HCT116 (cell line): ENCODE measurements at regions not wholly inside any gene's neighbourhood (a gene's known extent, or its start where the extent isn't known, plus 50 kb on each side); places are given as distances from the start of the nearest gene placed in this dataset.

Experiments used
- ATAC-seq: fragments of 200-7000 bp; cut with Tn5 transposase; 2 replicates; pipeline ENCODE4 v1.9.1; 2020; ENCODE audit warnings: mild to moderate bottlenecking, moderate library complexity
- BruUV-seq: library from RNA; stranded (reverse); fragments of 400-500 nt; replicated peaks from 2 replicates; lab custom pipeline; 2021; lab: Mats Ljungman, UMichigan
- CTCF ChIA-PET: fragments of 300-600 bp; sonication (Branson Sonifier 250); formaldehyde crosslinking; loops from one replicate; lab custom pipeline; 2021; ENCODE audit warnings: antibody characterized with exemption; lab: Charles Lee
- POLR2A ChIA-PET: fragments of 300-600, 350-600 bp; sonication (Branson Sonifier 250); formaldehyde crosslinking; loops from one replicate; lab custom pipeline; 2021; ENCODE audit warnings: antibody characterized with exemption; lab: Charles Lee
- RAD21 ChIA-PET, 2 experiments: fragments of 300-600 bp; sonication (Branson Sonifier 250); formaldehyde crosslinking; loops; one replicate each; lab custom pipeline; 2023; ENCODE audit warnings: low total read pairs in 2 of 2; ENCODE audit not compliant: uncharacterized antibody in 2 of 2, unreplicated experiment in 2 of 2, low non-redundant PET in 1 of 2; lab: Charles Lee
- DNase-seq: peaks from one replicate; pipeline ENCODE4 v3.0.0-alpha.2; 2010; ENCODE audit warnings: low read depth, low spot score
- H2AFZ ChIP-seq: fragments of 200-600 bp; shearing (Covaris generic), sonication (generic); 2 replicates; pipeline ENCODE4 v1.6.1; 2017; ENCODE audit warnings: low read depth, mixed run types, mixed read lengths, antibody characterized with exemption, low read length; ENCODE audit not compliant: poor library complexity, severe bottlenecking
- H3K27ac ChIP-seq: 2 replicates; pipeline ENCODE4 v1.5.1; 2012; ENCODE audit warnings: low read depth, low read length
- H3K27me3 ChIP-seq: fragments of 200-600 bp; sonication (generic); 2 replicates; pipeline ENCODE4 v1.6.1; 2016; ENCODE audit warnings: mixed run types, low read length, mixed read lengths; ENCODE audit not compliant: insufficient read depth
- H3K36me3 ChIP-seq, 2 experiments: fragments of 200-500 bp in 1 of 2; fragments of 200-600 bp in 1 of 2; sonication (Bioruptor generic) in 1 of 2; sonication (generic) in 1 of 2; 2 replicates each; pipeline versions ENCODE4 v1.5.1 to v1.6.1; 2014 to 2016; ENCODE audit warnings: low read length in 2 of 2, inconsistent platforms in 1 of 2, mixed read lengths in 1 of 2, mixed run types in 1 of 2; ENCODE audit not compliant: insufficient read depth in 2 of 2, control insufficient read depth in 1 of 2
- H3K4me1 ChIP-seq, 2 experiments: fragments of 200-600 bp in 1 of 2; sonication (generic) in 1 of 2; 2 replicates each; pipeline versions ENCODE4 v1.5.1 to v1.6.1; 2012 to 2017; ENCODE audit warnings: low read length in 2 of 2, inconsistent platforms in 1 of 2, mild to moderate bottlenecking in 1 of 2, mixed read lengths in 1 of 2, mixed run types in 1 of 2, moderate library complexity in 1 of 2; ENCODE audit not compliant: insufficient read depth in 2 of 2, control insufficient read depth in 1 of 2
- H3K4me2 ChIP-seq: fragments of 200-600 bp; sonication (generic); 2 replicates; pipeline ENCODE4 v1.6.1; 2017; ENCODE audit warnings: mixed run types, low read length, mixed read lengths
- H3K4me3 ChIP-seq, 2 experiments: fragments of 200-600 bp in 1 of 2; sonication (generic) in 1 of 2; replicated peaks in 1 of 2; 2 replicates each; pipeline ENCODE4 v1.5.1; 2011 to 2016; ENCODE audit warnings: low read length in 2 of 2, control low read depth in 1 of 2, low read depth in 1 of 2, mild to moderate bottlenecking in 1 of 2, mixed read lengths in 1 of 2, mixed run types in 1 of 2
- H3K79me2 ChIP-seq: fragments of 200-600 bp; sonication (generic); 2 replicates; pipeline ENCODE4 v1.6.1; 2017; ENCODE audit warnings: mild to moderate bottlenecking, mixed run types, low read length, moderate library complexity, mixed read lengths; ENCODE audit not compliant: insufficient read depth
- H3K9ac ChIP-seq: fragments of 200-600 bp; sonication (generic); 2 replicates; pipeline ENCODE4 v1.6.1; 2016; ENCODE audit warnings: low read length, mixed read lengths
- H3K9me2 ChIP-seq: fragments of 200-600 bp; sonication (generic), shearing (Covaris generic); 2 replicates; pipeline ENCODE4 v1.6.1; 2017; ENCODE audit warnings: mixed run types, mild to moderate bottlenecking, moderate library complexity; ENCODE audit not compliant: insufficient read depth
- H3K9me3 ChIP-seq, 2 experiments: fragments of 200-500 bp in 1 of 2; fragments of 200-600 bp in 1 of 2; sonication (Bioruptor generic) in 1 of 2; sonication (generic) in 1 of 2; 2 replicates each; pipeline ENCODE4 v1.6.1; 2014 to 2017; ENCODE audit warnings: low read length in 2 of 2, mixed read lengths in 2 of 2, inconsistent platforms in 1 of 2, low read depth in 1 of 2, mild to moderate bottlenecking in 1 of 2, mixed run types in 1 of 2, moderate library complexity in 1 of 2; ENCODE audit not compliant: control insufficient read depth in 1 of 2, insufficient read depth in 1 of 2
- H4K20me1 ChIP-seq: fragments of 200-600 bp; sonication (generic), shearing (Covaris generic); 2 replicates; pipeline ENCODE4 v1.6.1; 2017; ENCODE audit warnings: mixed run types, mild to moderate bottlenecking, moderate library complexity; ENCODE audit not compliant: insufficient read depth
- EGR1 ChIP-seq: IDR thresholded peaks from 2 replicates; pipeline ENCODE4 v1.6.1; 2012; ENCODE audit warnings: low read depth
- ELF1 ChIP-seq: IDR thresholded peaks from 2 replicates; pipeline ENCODE4 v1.6.1; 2012; ENCODE audit warnings: low read depth, borderline replicate concordance
- EZH2 ChIP-seq: fragments of 200-600 bp; sonication (generic); IDR thresholded peaks from 2 replicates; pipeline ENCODE4 v1.6.1; 2017; ENCODE audit warnings: antibody characterized with exemption, mixed run types
- EZH2phosphoT487 ChIP-seq: fragments of 200-600 bp; IDR thresholded peaks from 2 replicates; pipeline ENCODE4 v1.6.1; 2018; ENCODE audit warnings: antibody characterized with exemption, borderline replicate concordance
- JUND ChIP-seq: IDR thresholded peaks from 2 replicates; pipeline ENCODE4 v1.6.1; 2012
- POLR2AphosphoS5 ChIP-seq: IDR thresholded peaks from 2 replicates; pipeline ENCODE4 v1.6.1; 2011; ENCODE audit warnings: mild to moderate bottlenecking, low read depth, low read length, moderate library complexity
- RAD21 ChIP-seq: IDR thresholded peaks from 2 replicates; pipeline ENCODE4 v1.6.1; 2012; ENCODE audit warnings: low read depth, mild to moderate bottlenecking
- REST ChIP-seq: IDR thresholded peaks from 2 replicates; pipeline ENCODE4 v1.6.1; 2012; ENCODE audit warnings: low read depth
- SIN3A ChIP-seq: IDR thresholded peaks from 2 replicates; pipeline ENCODE4 v1.6.1; 2012; ENCODE audit warnings: low read depth
- SP1 ChIP-seq: IDR thresholded peaks from 2 replicates; pipeline ENCODE4 v1.6.1; 2012; ENCODE audit warnings: low read depth
- SRF ChIP-seq: IDR thresholded peaks from 2 replicates; pipeline ENCODE4 v1.6.1; 2012; ENCODE audit warnings: low read depth
- ZFX ChIP-seq: fragments of 450-650 bp; IDR thresholded peaks from 2 replicates; pipeline ENCODE4 v1.6.1; 2017
- ZNF274 ChIP-seq: fragments of 200-500 bp; sonication (Bioruptor generic); IDR thresholded peaks from 2 replicates; pipeline ENCODE4 v1.6.1; 2014; ENCODE audit warnings: mild to moderate bottlenecking, low read depth, low read length, inconsistent platforms
- intact Hi-C: fragments of 100-400 bp; cut with micrococcal nuclease; formaldehyde crosslinking; loops from 2 replicates; pipeline ENCODE4 v1.10.0; 2022
- TF ChIP-seq, protein P1 (sequence below): IDR thresholded peaks from 2 replicates; pipeline ENCODE4 v1.6.1; 2012
- TF ChIP-seq, protein P2 (sequence below), 3 experiments: fragments of 200-600 bp in 1 of 3; sonication (generic) in 1 of 3; IDR thresholded peaks in 2 of 3; conservative IDR thresholded peaks in 1 of 3; 2 replicates each; pipeline ENCODE4 v1.5.1; 2012 to 2017; ENCODE audit warnings: low read depth in 2 of 3, low read length in 2 of 3, antibody characterized with exemption in 1 of 3, borderline replicate concordance in 1 of 3, control low read depth in 1 of 3, mild to moderate bottlenecking in 1 of 3, mixed read lengths in 1 of 3, mixed run types in 1 of 3, moderate library complexity in 1 of 3; ENCODE audit not compliant: insufficient read depth in 1 of 3

DNA sequence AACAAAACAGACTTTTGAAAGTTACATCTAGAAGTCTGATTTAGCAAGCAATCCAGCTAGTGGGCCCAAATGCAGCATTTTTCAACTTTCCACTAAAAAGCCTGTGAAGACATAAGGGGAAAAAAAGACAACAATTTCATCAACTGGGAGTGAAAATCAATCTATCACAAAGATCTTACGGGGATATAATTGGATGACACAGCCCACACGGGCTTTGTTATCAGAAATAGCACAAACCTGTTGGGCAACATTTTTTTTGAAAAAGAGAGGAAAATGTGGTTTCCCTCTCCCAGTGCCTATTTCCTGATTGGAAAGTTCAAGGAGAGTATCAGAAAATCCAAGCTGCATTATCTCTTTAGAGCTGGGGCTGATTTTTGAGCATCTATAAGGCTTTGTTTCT, 132.7 kb downstream of the EVA1A start (continued):
- no peak for TF ChIP-seq ELF1

- BruUV-seq: no TSS peak
- ATAC-seq: no peak; the same call in 1 of the 2 replicates
- H3K9me2 ChIP-seq: no peaks in the 10 kb centered on the region
Observed at GRCh38 chr2:75424936-75425619, 135.7 kb downstream of the EVA1A start.

More at GRCh38 chr2:75424936-75425619, 135.7 kb downstream of the EVA1A start:
- Histone ChIP-seq H3K9me3 (no peaks in the 10 kb centered on the region), H3K4me3 (no peak overlapping the region), H3K4me2 (no peak overlapping the region), H3K27me3 (peaks cover 22% of the 10 kb centered on the region), H3K79me2 (no peaks in the 10 kb centered on the region), H2AFZ (no peak overlapping the region), H3K4me1 (peaks cover 13 to 25% of the 10 kb centered on the region in 2 experiments), H3K27ac (no peak overlapping the region), H3K9ac (no peak overlapping the region), H4K20me1 (no peaks in the 10 kb centered on the region), H3K36me3 (no peaks in the 10 kb centered on the region)
- TF ChIP-seq REST (no peak), EZH2phosphoT487 (no peak), SIN3A (no peak), SP1 (no peak), RAD21 (peak; percentile 15; the same call in 1 of the 2 replicates), POLR2AphosphoS5 (no peak), EGR1 (no peak), ZFX (no peak), ZNF274 (no peak), SRF (no peak), EZH2 (no peak), JUND (no peak)
- TF ChIP-seq, protein P1, sequence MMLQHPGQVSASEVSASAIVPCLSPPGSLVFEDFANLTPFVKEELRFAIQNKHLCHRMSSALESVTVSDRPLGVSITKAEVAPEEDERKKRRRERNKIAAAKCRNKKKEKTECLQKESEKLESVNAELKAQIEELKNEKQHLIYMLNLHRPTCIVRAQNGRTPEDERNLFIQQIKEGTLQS: no peak
- TF ChIP-seq, protein P2, sequence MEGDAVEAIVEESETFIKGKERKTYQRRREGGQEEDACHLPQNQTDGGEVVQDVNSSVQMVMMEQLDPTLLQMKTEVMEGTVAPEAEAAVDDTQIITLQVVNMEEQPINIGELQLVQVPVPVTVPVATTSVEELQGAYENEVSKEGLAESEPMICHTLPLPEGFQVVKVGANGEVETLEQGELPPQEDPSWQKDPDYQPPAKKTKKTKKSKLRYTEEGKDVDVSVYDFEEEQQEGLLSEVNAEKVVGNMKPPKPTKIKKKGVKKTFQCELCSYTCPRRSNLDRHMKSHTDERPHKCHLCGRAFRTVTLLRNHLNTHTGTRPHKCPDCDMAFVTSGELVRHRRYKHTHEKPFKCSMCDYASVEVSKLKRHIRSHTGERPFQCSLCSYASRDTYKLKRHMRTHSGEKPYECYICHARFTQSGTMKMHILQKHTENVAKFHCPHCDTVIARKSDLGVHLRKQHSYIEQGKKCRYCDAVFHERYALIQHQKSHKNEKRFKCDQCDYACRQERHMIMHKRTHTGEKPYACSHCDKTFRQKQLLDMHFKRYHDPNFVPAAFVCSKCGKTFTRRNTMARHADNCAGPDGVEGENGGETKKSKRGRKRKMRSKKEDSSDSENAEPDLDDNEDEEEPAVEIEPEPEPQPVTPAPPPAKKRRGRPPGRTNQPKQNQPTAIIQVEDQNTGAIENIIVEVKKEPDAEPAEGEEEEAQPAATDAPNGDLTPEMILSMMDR (IDR thresholded peaks at IDR 0.05 in 2 of 3, conservative IDR thresholded peaks at IDR 0.05 in 1 of 3; ENCODE audit: borderline replicate concordance in 1 of 3, insufficient read depth in 1 of 3, low read depth in 2 of 3, low read length in 2 of 3): peak in 2 of 3 experiments; percentile 5 to 25; a peak in 1 of 6 replicates
- no peak for DNase-seq
- CTCF ChIA-PET: no interaction called here
- intact Hi-C loops: no loop called here
- RAD21 ChIA-PET: no interaction called here
- POLR2A ChIA-PET: no interaction called here
